ENCODE measurements at regions not wholly inside any gene's neighbourhood (a gene's known extent, or its start where the extent isn't known, plus 50 kb on each side); places are given as distances from the start of the nearest gene placed in this dataset.

GRCh38 chr3:74564560-74564959 lies 49.9 kb downstream of the CNTN3 start:
- CTCF ChIA-PET, result interaction anchor here (0.9 kb wide), 1 partner anchor 14 kb away, joined by 4 read pairs; no protein-coding TSS in a partner anchor
- no peak for ATAC-seq
- H3K9me3 ChIP-seq, result 0 out of 3 replicates have a peak, but pooled peaks cover 3% of the 10 kb centered on the region
- H3K4me3 ChIP-seq, result no peak overlapping the region
- H3K4me1 ChIP-seq, result no peaks in the 10 kb centered on the region
- no peak for DNase-seq (ENCODE audit: low read depth in 1 of 2, low spot score in 1 of 2)
- WGBS (ENCODE audit: missing lambda C conversion rate), result 29% methylated on average over 3 of the region's 3 CpGs
- H3K4me2 ChIP-seq, result no peak overlapping the region
- FAIRE-seq, result no peak
- POLR2A ChIA-PET, result no interaction called here
- TF ChIP-seq RAD21 (conservative IDR thresholded peaks at IDR 0.05 in 1 of 2, IDR thresholded peaks at IDR 0.05 in 1 of 2) (no peak), NFE2L2 (conservative IDR thresholded peaks at IDR 0.05; ENCODE audit: low read length) (no peak), GATA3 (IDR thresholded peaks at IDR 0.05; ENCODE audit: borderline replicate concordance) (no peak), MYC (IDR thresholded peaks at IDR 0.05; ENCODE audit: borderline replicate concordance, low read length) (no peak), KDM1A (IDR thresholded peaks at IDR 0.05; ENCODE audit: low read depth) (no peak), ZC3H11A (IDR thresholded peaks at IDR 0.05) (no peak), BCL3 (IDR thresholded peaks at IDR 0.05) (no peak), JUN (IDR thresholded peaks at IDR 0.05) (no peak), NPAS2 (CRISPR knock-in tag; IDR thresholded peaks at IDR 0.05; ENCODE audit: borderline replicate concordance) (no peak), ZSCAN20 (CRISPR knock-in tag; IDR thresholded peaks at IDR 0.05) (no peak)
- TF ChIP-seq, protein P1, sequence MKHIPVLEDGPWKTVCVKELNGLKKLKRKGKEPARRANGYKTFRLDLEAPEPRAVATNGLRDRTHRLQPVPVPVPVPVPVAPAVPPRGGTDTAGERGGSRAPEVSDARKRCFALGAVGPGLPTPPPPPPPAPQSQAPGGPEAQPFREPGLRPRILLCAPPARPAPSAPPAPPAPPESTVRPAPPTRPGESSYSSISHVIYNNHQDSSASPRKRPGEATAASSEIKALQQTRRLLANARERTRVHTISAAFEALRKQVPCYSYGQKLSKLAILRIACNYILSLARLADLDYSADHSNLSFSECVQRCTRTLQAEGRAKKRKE (CRISPR knock-in tag; IDR thresholded peaks at IDR 0.05; ENCODE audit: low read depth), result no peak
- no peak overlapping the region for H3K27ac ChIP-seq

DNA sequence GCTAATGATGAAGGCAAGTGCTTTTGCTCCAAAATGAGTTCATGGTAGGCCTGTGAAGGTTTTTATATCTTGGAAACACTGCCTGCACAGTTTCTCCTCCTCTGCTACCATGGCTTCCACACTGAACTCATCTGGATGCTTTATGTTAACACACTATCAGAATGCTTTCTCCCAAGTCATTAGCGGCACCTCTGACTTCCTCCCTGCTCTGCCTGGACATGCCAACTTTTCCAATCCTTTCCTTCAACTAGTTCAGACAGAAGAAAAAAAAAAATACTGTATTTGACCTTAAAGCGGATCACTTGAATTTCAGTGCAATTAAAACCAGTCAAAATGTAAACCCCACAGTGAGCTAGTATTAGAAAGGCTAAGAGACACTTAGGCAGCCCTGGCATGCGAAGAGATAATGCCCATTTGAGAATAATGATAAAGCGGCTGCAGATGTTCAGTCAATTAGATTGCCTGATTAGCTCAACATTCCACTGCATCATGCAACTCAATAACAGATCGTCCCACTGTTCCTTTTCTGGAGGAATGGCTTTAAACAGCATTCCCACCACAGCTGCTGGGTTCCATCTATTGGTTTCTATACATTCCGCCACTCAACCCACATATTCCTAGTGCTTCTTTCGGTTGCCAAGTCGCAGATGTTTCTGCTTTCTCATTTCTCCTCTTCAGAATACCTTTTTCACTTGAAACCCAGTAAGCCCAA lies 51.7 kb downstream of the CNTN3 start:
- Histone ChIP-seq H3K4me1 (no peaks in the 10 kb centered on the region), H3K4me3 (no peak overlapping the region), H3K9me3 (0 out of 3 replicates have a peak, but pooled peaks cover 3% of the 10 kb centered on the region), H3K4me2 (no peak overlapping the region), H3K27ac (no peak overlapping the region)
- 5% methylated on average over 8 of the region's 8 CpGs for WGBS (ENCODE audit: missing lambda C conversion rate)
- DNase-seq (ENCODE audit: low read depth in 1 of 2, low spot score in 1 of 2), result no peak
- POLR2A ChIA-PET, result no interaction called here
- FAIRE-seq, result no peak
- TF ChIP-seq, protein P2, sequence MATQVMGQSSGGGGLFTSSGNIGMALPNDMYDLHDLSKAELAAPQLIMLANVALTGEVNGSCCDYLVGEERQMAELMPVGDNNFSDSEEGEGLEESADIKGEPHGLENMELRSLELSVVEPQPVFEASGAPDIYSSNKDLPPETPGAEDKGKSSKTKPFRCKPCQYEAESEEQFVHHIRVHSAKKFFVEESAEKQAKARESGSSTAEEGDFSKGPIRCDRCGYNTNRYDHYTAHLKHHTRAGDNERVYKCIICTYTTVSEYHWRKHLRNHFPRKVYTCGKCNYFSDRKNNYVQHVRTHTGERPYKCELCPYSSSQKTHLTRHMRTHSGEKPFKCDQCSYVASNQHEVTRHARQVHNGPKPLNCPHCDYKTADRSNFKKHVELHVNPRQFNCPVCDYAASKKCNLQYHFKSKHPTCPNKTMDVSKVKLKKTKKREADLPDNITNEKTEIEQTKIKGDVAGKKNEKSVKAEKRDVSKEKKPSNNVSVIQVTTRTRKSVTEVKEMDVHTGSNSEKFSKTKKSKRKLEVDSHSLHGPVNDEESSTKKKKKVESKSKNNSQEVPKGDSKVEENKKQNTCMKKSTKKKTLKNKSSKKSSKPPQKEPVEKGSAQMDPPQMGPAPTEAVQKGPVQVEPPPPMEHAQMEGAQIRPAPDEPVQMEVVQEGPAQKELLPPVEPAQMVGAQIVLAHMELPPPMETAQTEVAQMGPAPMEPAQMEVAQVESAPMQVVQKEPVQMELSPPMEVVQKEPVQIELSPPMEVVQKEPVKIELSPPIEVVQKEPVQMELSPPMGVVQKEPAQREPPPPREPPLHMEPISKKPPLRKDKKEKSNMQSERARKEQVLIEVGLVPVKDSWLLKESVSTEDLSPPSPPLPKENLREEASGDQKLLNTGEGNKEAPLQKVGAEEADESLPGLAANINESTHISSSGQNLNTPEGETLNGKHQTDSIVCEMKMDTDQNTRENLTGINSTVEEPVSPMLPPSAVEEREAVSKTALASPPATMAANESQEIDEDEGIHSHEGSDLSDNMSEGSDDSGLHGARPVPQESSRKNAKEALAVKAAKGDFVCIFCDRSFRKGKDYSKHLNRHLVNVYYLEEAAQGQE (IDR thresholded peaks at IDR 0.05), result no peak
- TF ChIP-seq HOXA7 (CRISPR knock-in tag; IDR thresholded peaks at IDR 0.05), result no peak
- CTCF ChIA-PET, result no interaction called here
- ATAC-seq, result no peak

GRCh38 chr3:74561881-74562280 lies 52.6 kb downstream of the CNTN3 start:
- ATAC-seq (no peak), DNase-seq (ENCODE audit: low read depth in 1 of 2, low spot score in 1 of 2) (no peak), FAIRE-seq (no peak)
- no peak overlapping the region for H3K27ac ChIP-seq
- 0 out of 3 replicates have a peak, but pooled peaks cover 3% of the 10 kb centered on the region for H3K9me3 ChIP-seq
- H3K4me3 ChIP-seq, result no peak overlapping the region
- no peak overlapping the region for H3K4me2 ChIP-seq
- 2% methylated on average over 2 of the region's 2 CpGs for WGBS (ENCODE audit: missing lambda C conversion rate)
- no peaks in the 10 kb centered on the region for H3K4me1 ChIP-seq
- ChIA-PET POLR2A (no interaction called here), CTCF (no interaction called here)
- no peak for TF ChIP-seq E2F6 (IDR thresholded peaks at IDR 0.05; ENCODE audit: borderline replicate concordance, low read depth)
- TF ChIP-seq, protein P1 (CRISPR knock-in tag; IDR thresholded peaks at IDR 0.05; ENCODE audit: low read depth), result no peak
- TF ChIP-seq USF2 (IDR thresholded peaks at IDR 0.05), result no peak
- TF ChIP-seq EHF (CRISPR knock-in tag; IDR thresholded peaks at IDR 0.05), result no peak
